Fibroblast of mammary gland (primary cell): ENCODE measurements at regions not wholly inside any gene's neighbourhood (a gene's known extent, or its start where the extent isn't known, plus 50 kb on each side); places are given as distances from the start of the nearest gene placed in this dataset.
"Not testable (repeated sequence)": the region's sequence is repeated elsewhere in the genome, so short reads cannot be mapped to it uniquely, and the experiment has no call there.

Experiments
- DNase-seq: peaks from one replicate; pipeline ENCODE4 v3.0.0-alpha.2; 2010; ENCODE audit warnings: low read depth
- H3K4me3 ChIP-seq: 2 replicates; pipeline ENCODE4 v1.5.1; 2011; ENCODE audit warnings: low read depth, mild to moderate bottlenecking, low read length, moderate library complexity; ENCODE audit not compliant: control insufficient read depth
- CTCF ChIP-seq: conservative IDR thresholded peaks from 2 replicates; pipeline ENCODE4 v1.5.1; 2011; ENCODE audit warnings: low read depth, low read length, inconsistent platforms; ENCODE audit not compliant: control insufficient read depth, insufficient read depth

DNA sequence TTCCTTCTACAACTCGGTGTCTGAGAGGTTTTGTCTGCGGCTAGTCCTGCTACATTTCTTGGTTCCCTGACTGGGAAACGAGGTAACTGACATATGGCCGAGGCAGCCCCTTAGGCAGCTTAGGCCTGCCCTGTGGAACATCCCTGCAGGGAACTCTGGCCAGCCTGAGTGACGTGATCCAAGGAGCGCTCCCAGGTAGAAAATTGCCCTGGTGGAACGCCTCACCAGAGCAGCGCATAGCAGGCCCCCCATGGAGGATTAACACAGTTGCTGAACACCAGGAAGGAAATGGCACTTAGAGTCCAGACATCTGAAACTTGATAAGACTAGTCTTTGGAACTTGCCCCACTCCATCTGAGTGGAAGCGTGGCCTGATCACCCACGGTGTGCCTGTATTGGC, 837.4 kb upstream of the NDST4 start:
- TF ChIP-seq CTCF: no peak
- no peak for DNase-seq

GRCh38 chr4:115949974-115950743, 836.7 kb upstream of the NDST4 start:
- not testable (repeated sequence) for DNase-seq, H3K4me3 ChIP-seq

More for the DNA sequence above, 837.4 kb upstream of the NDST4 start:
- H3K4me3 ChIP-seq: no peak overlapping the region

- no peak overlapping the region for H3K4me3 ChIP-seq
- TF ChIP-seq CTCF: no peak
- no peak for DNase-seq
Measured at GRCh38 chr4:115945026-115945425, 831.6 kb upstream of the NDST4 start.

- DNase-seq: no peak
- no peak overlapping the region for H3K4me3 ChIP-seq
- TF ChIP-seq CTCF: no peak
Measured at GRCh38 chr4:115944146-115944905, 830.9 kb upstream of the NDST4 start.

- H3K4me3 ChIP-seq: no peak overlapping the region
- TF ChIP-seq CTCF: no peak
- DNase-seq: no peak
Measured at GRCh38 chr4:115938764-115939443, 825.5 kb upstream of the NDST4 start.

GRCh38 chr4:115929373-115929772, 816.0 kb upstream of the NDST4 start:
- no peak for TF ChIP-seq CTCF
- no peak for DNase-seq
- H3K4me3 ChIP-seq: no peak overlapping the region

DNA sequence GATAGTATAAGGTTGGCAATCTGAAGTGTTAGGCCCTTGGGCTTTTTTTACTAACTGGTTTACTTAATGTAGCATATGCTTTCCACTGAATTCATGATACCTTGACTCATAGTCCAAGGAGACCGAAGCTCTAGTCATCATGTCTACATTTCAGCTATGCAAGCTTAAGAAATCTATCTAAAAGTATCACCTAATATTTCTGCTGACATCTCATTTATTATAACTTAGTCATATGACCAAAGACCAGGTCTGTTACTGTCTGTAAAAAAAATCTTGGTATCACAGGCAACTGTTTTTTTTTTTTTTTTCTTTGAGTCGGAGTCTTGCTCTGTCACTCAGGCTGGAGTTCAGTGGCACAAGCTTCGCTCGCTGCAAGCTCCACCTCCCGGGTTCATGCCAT, 814.0 kb upstream of the NDST4 start:
- no peak for DNase-seq
- TF ChIP-seq CTCF: no peak
- H3K4me3 ChIP-seq: no peak overlapping the region
